HG03025 (cell line): ENCODE measurements at regions not wholly inside any gene's neighbourhood (a gene's known extent, or its start where the extent isn't known, plus 50 kb on each side); places are given as distances from the start of the nearest gene placed in this dataset.

ENCODE experiments used
- ATAC-seq: cut with Tn5 transposase; IDR thresholded peaks from one replicate; pipeline ENCODE4 v1.9.1; 2021; ENCODE audit warnings: mild to moderate bottlenecking, moderate library complexity; ENCODE audit not compliant: unreplicated experiment, low FRiP score

DNA sequence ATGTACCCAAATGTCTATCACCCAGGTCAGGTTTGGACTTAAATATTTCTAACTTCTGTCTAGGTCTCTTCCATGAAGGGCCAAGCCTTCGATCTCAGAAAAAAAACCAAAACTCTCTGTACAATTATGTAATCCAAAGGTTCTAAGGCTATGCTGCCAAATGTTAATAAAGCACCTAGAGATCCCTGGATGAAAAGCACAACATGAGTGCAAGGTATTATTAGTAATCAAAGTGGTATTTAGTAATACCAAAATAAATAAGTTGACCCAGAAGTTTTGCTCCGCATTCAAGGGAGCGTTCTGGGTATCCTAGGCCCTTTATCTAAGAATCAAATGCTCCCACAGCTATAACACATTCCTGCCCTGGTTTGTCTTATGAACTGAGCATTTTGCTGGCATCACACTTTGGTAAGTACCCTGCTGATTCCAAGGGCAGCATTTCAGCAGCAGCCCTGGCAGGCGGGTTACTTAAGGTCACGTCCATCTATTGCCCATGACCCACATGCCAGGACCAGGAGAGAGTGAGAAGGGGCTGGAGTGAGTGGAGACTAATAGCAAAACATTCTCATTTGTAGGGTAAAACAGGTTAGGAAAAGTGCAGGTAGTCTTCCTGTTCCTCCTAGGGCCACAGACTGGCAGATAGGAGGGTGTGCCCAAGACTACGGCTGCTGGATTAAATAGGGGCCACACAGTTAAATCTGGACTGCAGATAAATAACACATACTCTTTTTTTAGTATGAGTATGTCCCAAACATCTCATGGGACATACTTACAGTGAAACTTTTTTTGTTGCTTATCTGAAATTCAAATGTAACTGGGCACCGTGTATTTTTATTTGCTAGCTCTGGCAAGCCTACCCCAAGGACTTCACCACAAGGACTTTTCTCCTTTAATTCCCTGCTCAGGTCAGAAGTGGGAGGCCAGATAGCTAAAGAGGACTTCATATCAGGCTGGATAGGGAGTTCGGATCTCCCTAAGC lies 76.0 kb upstream of the SNRK start:
- ATAC-seq, result no peak

DNA sequence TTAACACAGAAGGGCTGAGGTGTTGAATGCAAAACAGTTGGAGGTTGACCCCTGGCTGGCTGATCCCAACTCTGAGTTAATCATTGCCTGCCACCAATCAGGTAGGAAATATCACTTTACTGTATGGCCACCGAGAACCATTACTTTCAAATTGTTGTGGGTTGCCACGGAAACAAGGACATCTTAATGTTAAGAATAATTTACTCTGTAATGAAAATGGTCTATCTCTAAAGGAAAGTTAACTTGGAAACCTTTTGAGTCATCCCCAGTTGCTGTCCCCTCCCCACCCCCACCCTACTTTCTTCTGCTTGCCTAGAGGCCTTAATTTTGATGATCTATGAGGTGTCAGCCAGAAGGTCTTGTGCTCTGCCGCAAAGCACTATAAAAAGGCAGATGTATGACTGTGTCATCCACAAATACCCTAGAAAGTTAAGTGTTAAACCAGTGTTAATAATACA lies 78.7 kb upstream of the SNRK start:
- ATAC-seq, result no peak

DNA sequence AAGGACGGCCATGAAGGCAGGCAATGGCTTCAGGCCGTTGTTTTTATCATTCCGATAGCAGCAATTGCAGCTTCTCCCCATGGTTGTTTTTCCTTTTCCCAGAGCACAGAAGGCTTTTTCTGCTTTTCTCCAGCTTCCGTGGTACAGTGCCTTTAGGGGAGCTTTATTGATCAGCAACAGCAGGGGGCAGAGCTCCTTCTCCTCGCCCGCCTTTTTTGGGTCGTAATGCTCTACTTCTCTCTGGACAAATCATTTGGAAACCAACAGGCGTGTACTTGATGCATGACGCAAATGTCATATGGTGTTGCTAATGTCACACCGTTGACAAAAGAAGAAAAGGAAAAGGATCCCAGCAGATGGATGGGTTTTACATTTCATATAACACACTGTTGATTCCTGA lies 79.7 kb upstream of the SNRK start:
- no peak for ATAC-seq

DNA sequence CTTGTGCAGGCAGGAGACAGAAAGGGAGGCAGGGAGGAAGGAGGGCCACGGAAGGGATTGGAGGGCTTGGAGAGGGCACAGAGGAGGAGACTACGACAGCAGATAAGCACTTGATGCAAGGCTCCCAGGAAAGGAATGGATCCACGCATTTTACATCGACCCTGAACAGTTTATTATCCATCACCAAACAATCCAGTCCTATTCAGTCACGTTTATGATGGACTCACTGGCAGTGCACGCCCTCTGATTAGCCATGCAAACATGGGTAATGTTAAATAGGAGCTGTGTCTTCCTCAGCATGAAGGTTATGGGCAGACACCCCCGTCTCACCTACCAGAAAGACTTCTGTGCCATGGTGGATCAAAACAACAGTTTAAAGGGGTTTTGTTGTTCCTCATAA lies 80.2 kb upstream of the SNRK start:
- no peak for ATAC-seq

DNA sequence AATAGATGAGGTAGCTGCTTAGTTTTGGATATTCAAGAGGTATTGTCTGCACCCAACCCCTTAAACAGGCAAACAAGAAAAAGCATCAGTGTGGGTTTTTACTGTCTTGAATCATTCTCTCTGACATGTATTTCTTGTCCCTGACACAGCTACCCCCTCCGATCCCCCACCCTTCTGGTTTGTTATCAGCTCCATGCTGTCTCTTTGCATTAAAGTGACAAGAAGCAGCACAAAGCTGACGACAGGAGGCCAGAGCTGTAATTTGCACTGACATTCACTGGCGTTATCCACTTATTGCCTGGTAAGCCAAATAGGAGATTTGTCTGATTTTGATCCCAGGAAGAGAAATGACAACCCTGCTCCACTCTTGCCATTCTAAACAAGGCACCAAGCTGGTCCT lies 83.3 kb upstream of the SNRK start:
- no peak for ATAC-seq

DNA sequence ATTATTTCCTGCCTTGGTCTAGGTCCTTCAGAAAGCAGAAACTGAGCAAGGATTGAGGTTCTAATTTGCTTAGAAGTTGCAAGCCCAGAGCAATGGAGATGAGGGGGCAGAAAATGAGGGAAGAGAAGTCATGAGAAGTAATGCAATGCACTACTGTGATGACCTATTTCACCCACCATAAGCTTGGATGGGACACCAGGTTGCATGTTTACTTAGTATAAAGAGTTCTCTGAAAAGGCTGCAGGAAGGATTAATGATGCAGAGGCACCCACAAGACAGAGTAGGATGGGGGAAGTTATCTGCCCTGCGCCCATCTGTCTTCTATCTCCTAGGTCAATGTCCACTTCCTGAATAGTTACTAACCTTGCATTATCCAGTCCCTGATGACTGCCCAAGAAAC lies 84.8 kb upstream of the SNRK start:
- ATAC-seq, result no peak

DNA sequence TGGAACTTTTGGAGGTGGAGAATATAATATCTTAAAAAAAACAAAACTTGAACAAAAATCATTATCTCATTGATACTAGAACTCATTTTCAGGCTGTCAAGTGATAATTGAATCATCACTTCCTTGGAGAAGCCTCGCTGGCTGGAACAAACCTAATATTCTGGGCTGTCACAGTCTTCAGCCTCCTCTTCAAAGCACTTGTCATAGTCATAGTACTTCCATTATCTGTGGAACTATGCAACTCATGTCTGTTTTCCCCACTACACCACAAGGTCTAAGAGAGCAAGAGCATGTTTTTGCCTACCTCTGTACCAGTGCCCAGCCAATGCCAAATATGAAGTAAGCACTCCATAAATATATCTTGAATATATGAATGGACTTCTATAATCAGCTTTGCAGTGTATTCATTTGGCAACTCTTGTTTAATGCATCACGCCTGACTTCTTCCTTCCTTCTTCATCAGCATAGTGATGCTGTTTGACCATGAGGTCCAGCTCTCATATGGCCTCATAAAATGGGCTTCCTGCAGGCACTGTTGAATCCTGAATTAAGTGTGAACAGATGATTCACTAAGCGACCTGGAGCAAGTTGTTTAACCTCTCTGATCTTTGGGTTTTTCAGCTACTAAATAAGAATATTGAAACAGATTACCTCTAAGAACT lies 86.6 kb upstream of the SNRK start:
- ATAC-seq, result no peak

DNA sequence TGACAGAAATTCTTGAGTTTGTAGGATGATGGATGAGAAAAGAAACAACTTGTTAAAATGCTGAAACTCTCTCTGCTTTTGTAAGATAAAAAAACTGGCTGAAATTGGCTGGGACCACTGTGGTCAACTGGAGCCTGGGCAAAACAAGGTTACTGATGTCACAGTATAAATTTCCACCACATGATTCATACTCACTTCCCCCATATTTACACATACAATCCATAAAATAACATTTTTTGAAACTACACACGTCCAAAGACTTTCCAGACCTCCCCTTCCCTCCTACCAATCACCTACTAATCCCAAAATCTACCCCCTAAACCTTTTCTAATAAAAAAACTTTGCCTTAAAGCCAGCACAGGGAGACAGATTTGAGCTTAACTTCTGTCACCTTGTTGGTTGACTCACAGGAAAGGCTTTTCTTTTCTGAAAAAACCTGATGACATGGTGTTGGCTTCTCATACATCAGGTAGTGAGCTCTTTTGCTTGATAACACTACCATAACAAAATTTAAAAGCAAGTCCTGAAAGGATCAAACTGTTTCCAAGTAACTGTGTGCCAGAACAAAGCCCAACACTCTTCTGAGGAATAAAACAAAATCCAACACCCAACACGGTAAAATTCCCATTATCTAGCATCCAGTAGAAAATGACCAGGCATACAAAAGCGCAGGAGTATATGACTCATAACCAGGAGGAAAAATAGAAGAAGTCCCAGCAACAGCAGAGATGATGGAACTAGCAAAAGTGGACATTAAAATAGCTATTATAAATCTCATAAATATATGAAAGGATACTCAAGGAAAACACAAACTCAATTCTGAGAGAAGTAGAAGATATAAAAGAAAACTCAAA lies 87.3 kb upstream of the SNRK start:
- ATAC-seq, result no peak

DNA sequence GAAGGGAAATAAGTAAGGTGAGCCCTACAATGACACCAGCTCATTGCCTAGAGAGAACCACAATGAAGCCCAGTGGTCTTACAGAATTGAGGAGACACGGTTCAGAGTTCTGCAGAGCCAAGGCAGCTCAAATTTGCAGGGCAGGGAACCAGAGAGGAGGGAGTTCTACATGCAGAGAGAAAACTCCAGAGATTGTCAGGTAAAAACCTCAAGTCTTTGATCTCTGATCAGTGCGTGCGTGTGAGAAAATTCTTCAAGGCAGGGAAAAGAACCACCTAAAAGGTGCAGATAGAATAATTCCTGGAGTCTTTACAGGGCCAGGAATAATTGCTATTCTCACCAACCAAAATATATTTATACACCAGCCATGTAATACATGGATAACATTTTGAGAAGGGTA lies 88.0 kb upstream of the SNRK start:
- no peak for ATAC-seq

DNA sequence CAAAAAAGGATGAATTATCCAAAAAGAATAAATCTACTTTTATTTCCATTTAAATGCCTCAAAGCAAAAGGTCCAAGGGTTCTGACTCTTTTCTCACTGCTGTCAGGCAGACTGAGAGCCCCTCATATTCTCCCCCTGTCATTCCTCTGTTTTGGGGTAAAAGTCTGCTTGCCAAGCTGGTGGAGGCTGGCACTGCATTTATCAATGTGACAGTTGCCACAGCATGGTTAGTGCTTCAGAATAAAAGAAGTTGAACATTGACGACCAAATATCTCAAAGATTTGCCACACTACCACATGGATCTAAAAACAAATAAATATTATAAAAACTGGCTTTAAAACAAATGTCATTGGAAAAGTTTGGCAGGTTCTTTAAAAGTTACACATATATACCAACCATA lies 89.2 kb upstream of the SNRK start:
- ATAC-seq, result no peak

DNA sequence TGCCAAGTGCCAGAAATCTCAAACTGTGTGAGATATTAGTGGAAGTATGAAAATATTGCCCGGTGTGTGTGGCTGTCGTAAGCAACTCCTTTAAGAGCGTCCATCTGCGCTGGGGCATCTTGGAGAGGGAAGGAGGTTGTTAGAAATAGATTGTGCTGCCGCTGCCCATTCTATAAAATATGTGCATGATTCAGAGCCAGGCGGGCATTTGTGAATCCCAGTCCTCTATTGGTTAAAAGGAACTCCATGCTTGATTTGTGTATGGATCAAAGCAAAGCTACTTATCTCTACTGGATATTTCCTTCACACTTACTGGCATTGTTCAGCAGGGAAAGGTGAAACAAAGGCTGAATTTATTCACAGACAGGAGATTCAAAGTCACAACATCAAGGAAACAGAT lies 89.6 kb upstream of the SNRK start:
- ATAC-seq, result no peak

DNA sequence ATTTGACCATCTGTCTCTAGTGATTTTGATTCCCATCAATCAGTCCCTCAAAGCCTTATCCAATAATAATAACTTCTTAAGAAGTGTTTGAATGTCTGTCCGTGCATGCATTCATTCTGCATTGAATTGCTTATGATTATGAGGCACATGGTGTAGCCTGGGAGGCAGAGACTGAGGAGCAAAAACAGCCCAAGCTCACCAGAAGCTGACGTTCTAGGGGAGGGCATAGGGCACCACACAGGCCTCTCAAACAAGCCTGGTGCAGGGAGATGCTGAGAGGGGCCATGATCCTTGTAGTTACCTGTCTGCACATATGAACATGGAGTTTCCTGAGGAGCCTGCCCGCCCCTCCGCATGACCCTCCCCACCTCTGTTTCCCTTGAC lies 89.2 kb upstream of the POMGNT2 start:
- no peak for ATAC-seq

DNA sequence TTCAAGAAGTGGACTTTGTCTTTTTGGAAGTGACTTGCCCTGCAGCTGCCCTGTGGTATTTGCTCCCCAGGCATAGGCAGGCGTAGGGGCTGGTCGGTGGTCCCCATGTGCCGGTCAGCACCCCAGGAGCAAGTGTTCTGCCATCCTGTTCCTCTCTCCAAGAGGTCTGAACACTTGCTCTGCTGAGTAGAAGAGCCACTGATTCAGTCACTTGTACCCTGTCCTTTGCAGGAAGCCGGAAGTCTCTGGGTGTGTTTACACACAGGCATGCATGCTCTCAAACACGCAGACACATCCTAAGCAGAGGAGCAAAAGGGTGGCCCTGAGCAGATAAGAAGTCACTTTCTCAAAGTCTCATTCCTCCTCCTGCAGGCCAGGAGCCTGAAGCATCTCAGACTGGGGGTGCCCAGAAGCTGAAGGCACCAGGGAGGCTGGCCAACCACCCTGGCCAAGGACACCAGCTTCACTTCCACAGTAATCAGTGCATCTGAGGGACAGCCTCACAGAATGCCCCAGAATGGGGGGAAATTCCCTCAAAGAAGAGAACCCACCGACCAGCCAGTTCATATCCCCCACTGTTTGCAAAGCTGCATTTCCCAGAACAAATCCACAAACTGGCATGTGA lies 88.7 kb upstream of the POMGNT2 start:
- no peak for ATAC-seq

DNA sequence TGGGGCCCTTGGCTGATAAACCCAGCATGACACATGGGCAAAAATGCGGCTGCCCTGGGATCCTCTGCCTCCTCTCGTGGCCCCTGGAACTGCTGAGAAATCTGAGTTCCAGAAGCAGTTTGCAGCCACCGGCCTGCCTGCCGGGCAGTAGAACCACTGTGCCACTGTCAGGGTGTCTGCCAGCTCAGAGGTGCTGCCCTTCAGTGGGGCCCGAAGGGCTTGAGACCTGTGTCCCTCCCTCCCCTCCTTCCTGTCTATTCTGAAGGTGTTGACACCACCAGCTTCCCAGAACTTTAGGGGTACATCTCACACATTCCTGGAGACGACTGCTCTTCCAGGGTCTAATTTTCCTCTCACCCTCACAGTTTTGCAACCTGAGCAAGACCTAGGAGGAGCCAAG lies 88.2 kb upstream of the POMGNT2 start:
- ATAC-seq, result no peak

DNA sequence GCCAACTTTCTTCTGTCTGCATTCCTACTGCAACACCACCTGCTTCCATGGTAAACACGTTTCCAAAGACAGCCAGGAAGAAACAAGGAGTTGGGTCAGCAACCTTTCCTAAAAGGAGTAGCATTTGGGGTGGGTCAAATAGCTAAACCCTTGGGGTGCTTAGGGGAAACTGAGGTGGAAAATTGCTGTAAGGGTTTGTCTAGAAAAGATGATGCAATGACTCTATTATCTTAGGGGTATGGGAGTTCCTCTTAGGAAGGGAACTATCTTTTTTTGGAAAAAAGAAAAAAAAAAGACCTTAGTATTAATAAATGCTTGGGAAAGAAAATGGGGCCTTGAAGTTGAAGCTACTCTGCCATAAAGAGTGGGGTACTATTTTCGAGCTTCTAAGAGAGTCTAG lies 86.1 kb upstream of the POMGNT2 start:
- no peak for ATAC-seq

DNA sequence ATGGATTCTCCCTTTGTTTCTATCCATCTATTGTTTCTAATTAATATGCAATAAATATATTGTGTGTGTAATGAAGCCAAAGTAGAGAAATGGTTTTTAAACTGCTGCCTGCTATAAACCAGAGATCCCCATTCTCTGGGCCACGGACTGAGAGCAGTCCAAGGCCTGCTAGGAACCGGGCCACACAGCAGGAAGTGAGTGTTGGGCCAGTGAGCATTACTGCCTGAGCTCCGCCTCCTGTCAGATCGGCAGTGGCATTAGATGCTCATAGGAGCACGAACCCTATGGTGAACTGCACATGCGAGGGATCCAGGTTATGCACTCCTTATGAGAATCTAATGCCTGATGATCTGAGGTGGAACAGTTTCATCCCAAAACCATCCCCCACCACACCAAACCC lies 85.2 kb upstream of the POMGNT2 start:
- ATAC-seq, result no peak

DNA sequence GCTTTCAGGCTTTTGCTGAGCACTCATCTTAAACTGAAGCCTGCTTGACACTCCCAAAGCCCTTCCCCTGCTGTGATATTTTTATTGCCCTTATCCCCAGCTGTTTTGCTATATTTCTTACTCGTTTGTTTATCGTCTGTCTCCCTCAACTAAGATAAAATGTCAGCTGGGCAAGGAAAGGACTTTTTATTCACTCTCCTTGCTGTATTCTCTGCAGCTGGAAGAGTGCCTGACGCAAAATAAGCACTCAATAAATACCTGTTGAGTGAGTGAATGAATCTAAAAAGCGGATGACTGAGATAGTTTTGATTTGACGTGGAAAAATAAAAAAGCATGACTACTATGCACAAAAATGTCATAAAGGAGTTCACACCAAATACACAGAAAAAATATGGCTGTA lies 84.8 kb upstream of the POMGNT2 start:
- ATAC-seq, result no peak

DNA sequence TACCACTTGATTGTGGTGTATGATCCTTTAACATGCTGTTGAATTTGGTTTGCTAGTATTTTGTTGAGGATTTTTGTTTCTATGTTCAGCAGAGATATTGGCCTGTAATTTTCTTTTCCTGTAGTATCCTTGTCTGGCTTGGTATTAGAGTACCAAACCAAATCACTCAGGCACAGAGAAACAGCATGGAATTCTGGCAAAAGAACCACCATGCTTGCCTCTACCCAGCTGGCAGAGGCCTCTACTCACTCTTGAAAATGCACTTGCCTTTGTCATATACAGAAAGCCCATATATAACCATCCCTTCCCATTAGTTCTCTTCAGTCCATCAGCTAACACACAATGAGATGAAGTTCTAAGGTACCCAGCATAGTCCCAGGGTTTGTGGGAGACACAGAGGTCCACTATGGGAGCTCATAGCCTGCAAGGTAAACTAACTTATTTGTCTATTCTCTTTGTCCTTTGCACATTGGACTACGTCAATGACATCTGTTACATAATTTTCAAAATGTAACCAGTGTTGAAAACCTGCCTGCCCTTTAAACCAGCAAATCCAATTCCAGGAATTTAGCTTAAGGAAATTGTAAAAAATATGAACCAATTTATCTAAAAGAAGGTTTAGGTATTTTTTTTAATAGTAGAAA lies 82.1 kb upstream of the POMGNT2 start:
- ATAC-seq, result no peak

DNA sequence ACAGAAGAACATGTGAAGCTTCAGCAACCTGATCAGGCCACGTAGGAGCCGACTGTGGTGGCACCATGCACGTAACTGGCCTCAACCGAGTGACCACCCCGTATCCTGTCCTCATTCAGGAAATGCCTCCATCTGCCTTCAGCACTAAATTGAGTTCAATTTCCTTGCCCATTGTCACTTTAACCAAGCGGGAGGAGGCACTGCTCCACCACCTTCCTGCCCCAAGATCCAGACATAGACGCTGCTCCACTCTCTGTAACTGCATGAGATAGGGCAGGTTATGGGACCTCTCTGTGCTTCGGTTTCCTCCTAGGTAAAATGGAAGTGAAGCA lies 80.1 kb upstream of the POMGNT2 start:
- no peak for ATAC-seq

DNA sequence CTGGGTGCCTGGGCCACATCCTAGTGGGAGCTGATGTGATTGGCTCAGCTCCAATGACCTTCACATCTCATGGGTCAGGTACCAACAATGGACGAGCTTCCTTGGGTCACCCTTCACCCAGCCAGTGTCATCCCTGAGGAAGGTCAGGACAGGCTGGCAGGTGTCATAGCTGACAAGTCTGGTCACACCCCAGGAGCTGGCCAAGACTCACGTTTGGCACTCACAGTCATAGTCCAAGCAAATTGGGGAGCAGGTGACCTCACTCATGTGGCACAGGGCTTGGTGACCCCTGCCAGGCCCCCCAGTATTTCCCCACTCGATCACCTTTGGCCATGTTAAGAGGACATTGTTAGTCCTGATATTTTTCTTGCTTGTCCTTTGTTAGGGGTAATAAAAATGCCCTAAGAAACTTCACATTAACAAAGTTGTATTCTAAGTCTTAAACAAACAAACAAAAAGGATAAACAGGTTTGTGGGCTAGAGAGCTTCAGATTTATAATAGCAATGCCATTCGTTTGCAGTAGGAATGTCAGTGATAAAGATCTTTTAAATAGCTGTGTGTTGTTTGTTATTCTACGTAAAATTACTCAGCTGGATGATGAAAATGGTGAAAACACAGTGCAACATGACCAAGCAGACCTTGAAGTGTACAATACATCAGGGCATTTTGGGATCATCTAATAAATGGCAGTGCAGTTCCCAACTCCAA lies 79.5 kb upstream of the POMGNT2 start:
- ATAC-seq, result no peak
